GM18511 (cell line): ENCODE measurements at regions not wholly inside any gene's neighbourhood (a gene's known extent, or its start where the extent isn't known, plus 50 kb on each side); places are given as distances from the start of the nearest gene placed in this dataset.

Experiments
- ATAC-seq: cut with Tn5 transposase; IDR thresholded peaks from one replicate; pipeline ENCODE4 v1.9.1; 2021; ENCODE audit warnings: mild to moderate bottlenecking, moderate library complexity; ENCODE audit not compliant: unreplicated experiment

- no peak for ATAC-seq
Measured at GRCh38 chr7:142606081-142606480, 143.2 kb upstream of the PRSS1 start.

- no peak for ATAC-seq
Measured at GRCh38 chr7:142604671-142605070, 144.6 kb upstream of the PRSS1 start.

- ATAC-seq, result peak; percentile 60
Measured at GRCh38 chr7:142603870-142604448, 145.3 kb upstream of the PRSS1 start.

GRCh38 chr7:142602756-142603155 lies 146.5 kb upstream of the PRSS1 start:
- ATAC-seq, result no peak

- ATAC-seq, result no peak
Measured at GRCh38 chr7:142602183-142602582, 147.1 kb upstream of the PRSS1 start.

GRCh38 chr7:142598297-142598696 lies 151.0 kb upstream of the PRSS1 start:
- ATAC-seq, result no peak

- ATAC-seq, result no peak
Measured at GRCh38 chr7:142597547-142597946, 151.7 kb upstream of the PRSS1 start.

GRCh38 chr7:142595816-142596516 lies 153.3 kb upstream of the PRSS1 start:
- no peak for ATAC-seq

GRCh38 chr7:142594078-142594477 lies 155.2 kb upstream of the PRSS1 start:
- no peak for ATAC-seq

GRCh38 chr7:142593106-142593505 lies 156.2 kb upstream of the PRSS1 start:
- ATAC-seq, result no peak

GRCh38 chr7:142592664-142593063 lies 156.6 kb upstream of the PRSS1 start:
- no peak for ATAC-seq

GRCh38 chr7:142592231-142592630 lies 157.0 kb upstream of the PRSS1 start:
- no peak for ATAC-seq

- ATAC-seq, result no peak
Measured at GRCh38 chr7:142590830-142591457, 158.3 kb upstream of the PRSS1 start.

- no peak for ATAC-seq
Measured at GRCh38 chr7:142590077-142590476, 159.2 kb upstream of the PRSS1 start.

- peak; percentile 81 for ATAC-seq
Measured at GRCh38 chr7:142587578-142588191, 161.6 kb upstream of the PRSS1 start.

- ATAC-seq, result no peak
Measured at GRCh38 chr7:142586611-142587010, 162.7 kb upstream of the PRSS1 start.

- ATAC-seq, result no peak
Measured at GRCh38 chr7:142585425-142585824, 163.8 kb upstream of the PRSS1 start.

- no peak for ATAC-seq
Measured at GRCh38 chr7:142584765-142585164, 164.5 kb upstream of the PRSS1 start.

- ATAC-seq, result peak; percentile 51
Measured at GRCh38 chr7:142583446-142583845, 165.8 kb upstream of the PRSS1 start.

GRCh38 chr7:142582351-142582750 lies 166.9 kb upstream of the PRSS1 start:
- ATAC-seq, result no peak

GRCh38 chr7:142581341-142581740 lies 167.9 kb upstream of the PRSS1 start:
- ATAC-seq, result peak; percentile 80

GRCh38 chr7:142579946-142580345 lies 169.3 kb upstream of the PRSS1 start:
- peak; percentile 46 for ATAC-seq
